ENCODE measurements at regions not wholly inside any gene's neighbourhood (a gene's known extent, or its start where the extent isn't known, plus 50 kb on each side); places are given as distances from the start of the nearest gene placed in this dataset.

- DNase-seq (ENCODE audit: extremely low read depth in 1 of 2, low read depth in 1 of 2) = no peak
Measured at GRCh38 chr7:88358526-88358838, 51.8 kb upstream of the STEAP4 start.

GRCh38 chr7:88357781-88358525 lies 51.3 kb upstream of the STEAP4 start:
- no peak for DNase-seq (ENCODE audit: extremely low read depth in 1 of 2, low read depth in 1 of 2)

- no peak for DNase-seq (ENCODE audit: extremely low read depth in 1 of 2, low read depth in 1 of 2)
Measured at GRCh38 chr7:88357294-88357693, 50.6 kb upstream of the STEAP4 start.

Measured in stimulated activated CD8-positive, alpha-beta memory T cell treated with anti-CD3 and anti-CD28 coated beads, Interleukin-7, amount 100 ng/mL, for 48 hours (primary cell).